Fibroblast of skin of left quadriceps (primary cell): ENCODE measurements at regions not wholly inside any gene's neighbourhood (a gene's known extent, or its start where the extent isn't known, plus 50 kb on each side); places are given as distances from the start of the nearest gene placed in this dataset.
A peak's percentile ranks its signal among the peaks of the same experiment; 100 is the strongest.
"Not testable (repeated sequence)": the region's sequence is repeated elsewhere in the genome, so short reads cannot be mapped to it uniquely, and the experiment has no call there.

ENCODE experiments used
- DNase-seq, 2 experiments: peaks; one replicate each; pipeline ENCODE4 v3.0.0-alpha.2; 2013; ENCODE audit warnings: low read depth in 2 of 2

- no peak for DNase-seq
These were observed 97.4 kb upstream of the ELOVL5 start for GRCh38 chr6:53446151-53446550.

GRCh38 chr6:53441761-53442160 lies 93.0 kb upstream of the ELOVL5 start:
- DNase-seq = no peak

GRCh38 chr6:53441035-53441493 lies 92.3 kb upstream of the ELOVL5 start:
- DNase-seq = no peak

- DNase-seq = no peak
These were observed 91.7 kb upstream of the ELOVL5 start for GRCh38 chr6:53440336-53440945.

GRCh38 chr6:53439556-53439955 lies 90.8 kb upstream of the ELOVL5 start:
- DNase-seq = no peak

- DNase-seq = peak; percentile 35 to 47
These were observed 88.9 kb upstream of the ELOVL5 start for GRCh38 chr6:53437557-53438202.

- no peak for DNase-seq
These were observed 88.0 kb upstream of the ELOVL5 start for GRCh38 chr6:53436526-53437303.

GRCh38 chr6:53433951-53434285 lies 85.2 kb upstream of the ELOVL5 start:
- no peak for DNase-seq

- no peak for DNase-seq
These were observed 84.7 kb upstream of the ELOVL5 start for GRCh38 chr6:53433261-53433950.

GRCh38 chr6:53432318-53433161 lies 83.8 kb upstream of the ELOVL5 start:
- no peak for DNase-seq

GRCh38 chr6:53431704-53432103 lies 83.0 kb upstream of the ELOVL5 start:
- DNase-seq = no peak

GRCh38 chr6:53429401-53429800 lies 80.7 kb upstream of the ELOVL5 start:
- no peak for DNase-seq

- no peak for DNase-seq
These were observed 80.1 kb upstream of the ELOVL5 start for GRCh38 chr6:53428886-53429285.

- no peak for DNase-seq
These were observed 78.0 kb upstream of the ELOVL5 start for GRCh38 chr6:53426667-53427270.

GRCh38 chr6:53426117-53426516 lies 77.4 kb upstream of the ELOVL5 start:
- no peak for DNase-seq

- no peak for DNase-seq
These were observed 76.4 kb upstream of the ELOVL5 start for GRCh38 chr6:53424976-53425718.

- no peak for DNase-seq
These were observed 75.5 kb upstream of the ELOVL5 start for GRCh38 chr6:53424300-53424699.

- DNase-seq = not testable (repeated sequence)
These were observed 74.8 kb upstream of the ELOVL5 start for GRCh38 chr6:53423560-53423959.

GRCh38 chr6:53419026-53419425 lies 70.3 kb upstream of the ELOVL5 start:
- no peak for DNase-seq

GRCh38 chr6:53418288-53418687 lies 69.5 kb upstream of the ELOVL5 start:
- no peak for DNase-seq
